Testis (tissue), 2 donors: ENCODE measurements at regions not wholly inside any gene's neighbourhood (a gene's known extent, or its start where the extent isn't known, plus 50 kb on each side); places are given as distances from the start of the nearest gene placed in this dataset.

Experiments
- DNase-seq: peaks from one replicate; pipeline ENCODE4 v3.0.0-alpha.2; 2019
- H3K27ac ChIP-seq, 2 donors: fragments of 200-600 bp; sonication (generic); one replicate each; pipeline ENCODE4 v1.5.1; 2019
- H3K27me3 ChIP-seq: fragments of 200-600 bp; sonication (generic); one replicate; pipeline ENCODE4 v1.5.1; 2019
- H3K36me3 ChIP-seq: fragments of 200-600 bp; sonication (generic); one replicate; pipeline ENCODE4 v1.5.1; 2017; ENCODE audit warnings: low read depth; ENCODE audit errors: missing control alignments
- H3K4me1 ChIP-seq: fragments of 200-600 bp; sonication (generic); one replicate; pipeline ENCODE4 v1.5.1; 2019
- H3K4me3 ChIP-seq, 2 donors: fragments of 200-600 bp; sonication (generic); one replicate each; pipeline ENCODE4 v1.5.1; 2017 to 2019
- H3K9me3 ChIP-seq: fragments of 200-600 bp; sonication (generic); one replicate; pipeline ENCODE4 v1.5.1; 2017
- CTCF ChIP-seq, 3 experiments: fragments of 450-650 bp in 2 of 3; fragments of 200-600 bp in 1 of 3; sonication (generic) in 1 of 3; IDR thresholded peaks; one replicate each; pipeline ENCODE4 v1.5.1; 2016 to 2019; ENCODE audit warnings: antibody characterized with exemption in 3 of 3, mild to moderate bottlenecking in 2 of 3, moderate library complexity in 1 of 3
- POLR2A ChIP-seq: fragments of 450-650 bp; IDR thresholded peaks from one replicate; pipeline ENCODE4 v1.6.1; 2017; ENCODE audit warnings: antibody characterized with exemption, mild to moderate bottlenecking, moderate library complexity
- WGBS, 2 donors: methylation state at CpG; one replicate each; pipeline ENCODE4 v1.1.5; 2018; 5-methylcytosine and 5-hydroxymethylcytosine counted together
- intact Hi-C: fragments of 100-400 bp; cut with DNase I; formaldehyde crosslinking; loops from one replicate; pipeline ENCODE4 v1.15.1; 2023; ENCODE audit warnings: low total_unique reads

- Histone ChIP-seq H3K27me3 (no peaks in the 10 kb centered on the region), H3K27ac (no peak overlapping the region), H3K36me3 (no peaks in the 10 kb centered on the region), H3K4me1 (no peaks in the 10 kb centered on the region), H3K9me3 (no peaks in the 10 kb centered on the region), H3K4me3 (no peak overlapping the region)
- 62 to 73% methylated on average over 8 of the region's 8 CpGs for WGBS, 2 donors
- no peak for DNase-seq
- no peak for TF ChIP-seq CTCF (IDR thresholded peaks at IDR 0.05)
- TF ChIP-seq POLR2A: no peak
- intact Hi-C loops: no loop called here
Measured at GRCh38 chr6:163695414-163695864, 280.9 kb downstream of the QKI start.

- H3K36me3 ChIP-seq: no peaks in the 10 kb centered on the region
- no peaks in the 10 kb centered on the region for H3K27me3 ChIP-seq
- H3K4me3 ChIP-seq: no peak overlapping the region
- no peak overlapping the region for H3K27ac ChIP-seq
- TF ChIP-seq CTCF (IDR thresholded peaks at IDR 0.05) (no peak), POLR2A (no peak)
- intact Hi-C loops: no loop called here
- no peak for DNase-seq
- WGBS, 2 donors: 85 to 90% methylated on average over 6 of the region's 6 CpGs
- H3K9me3 ChIP-seq: no peaks in the 10 kb centered on the region
- no peaks in the 10 kb centered on the region for H3K4me1 ChIP-seq
Measured at GRCh38 chr6:163694988-163695398, 280.5 kb downstream of the QKI start.

- H3K4me3 ChIP-seq: no peak overlapping the region
- 88 to 98% methylated on average over 3 of the region's 3 CpGs for WGBS, 2 donors
- TF ChIP-seq CTCF (IDR thresholded peaks at IDR 0.05) (no peak), POLR2A (no peak)
- DNase-seq: no peak
- H3K27ac ChIP-seq: no peak overlapping the region
- intact Hi-C loops: no loop called here
- no peaks in the 10 kb centered on the region for H3K9me3 ChIP-seq
- H3K36me3 ChIP-seq: no peaks in the 10 kb centered on the region
- no peaks in the 10 kb centered on the region for H3K4me1 ChIP-seq
- H3K27me3 ChIP-seq: no peaks in the 10 kb centered on the region
Measured at GRCh38 chr6:163694072-163694471, 279.6 kb downstream of the QKI start.

GRCh38 chr6:163691049-163691448 is 276.5 kb downstream of the QKI start:
- Histone ChIP-seq H3K27me3 (no peaks in the 10 kb centered on the region), H3K4me3 (no peak overlapping the region), H3K4me1 (no peaks in the 10 kb centered on the region), H3K36me3 (no peaks in the 10 kb centered on the region), H3K9me3 (no peaks in the 10 kb centered on the region), H3K27ac (no peak overlapping the region)
- intact Hi-C loops: no loop called here
- WGBS, 2 donors: 93 to 95% methylated on average over 8 of the region's 8 CpGs
- no peak for TF ChIP-seq CTCF (IDR thresholded peaks at IDR 0.05)
- TF ChIP-seq POLR2A: no peak
- no peak for DNase-seq

GRCh38 chr6:163688739-163689362 is 274.3 kb downstream of the QKI start:
- H3K27ac ChIP-seq: no peak overlapping the region
- WGBS, 2 donors: 87 to 93% methylated on average over 6 of the region's 6 CpGs
- no peak for DNase-seq
- TF ChIP-seq CTCF (IDR thresholded peaks at IDR 0.05): no peak
- no peak for TF ChIP-seq POLR2A
- no peaks in the 10 kb centered on the region for H3K9me3 ChIP-seq
- no peaks in the 10 kb centered on the region for H3K27me3 ChIP-seq
- no peaks in the 10 kb centered on the region for H3K36me3 ChIP-seq
- H3K4me1 ChIP-seq: no peaks in the 10 kb centered on the region
- no peak overlapping the region for H3K4me3 ChIP-seq
- intact Hi-C loops: no loop called here
